AML-193 (cell line): ENCODE measurements at regions not wholly inside any gene's neighbourhood (a gene's known extent, or its start where the extent isn't known, plus 50 kb on each side); places are given as distances from the start of the nearest gene placed in this dataset.
"Not testable (repeated sequence)": the region's sequence is repeated elsewhere in the genome, so short reads cannot be mapped to it uniquely, and the experiment has no call there.

Experiments
- DNase-seq, 2 experiments: peaks; one replicate each; lab custom pipeline; 2025; lab: John Stamatoyannopoulos, UW

GRCh38 chr21:16420031-16420724, 690.4 kb downstream of the USP25 start:
- no peak for DNase-seq

- no peak for DNase-seq
These were observed 691.2 kb downstream of the USP25 start for GRCh38 chr21:16421007-16421406.

- DNase-seq: no peak
These were observed 692.2 kb downstream of the USP25 start for GRCh38 chr21:16421965-16422364.

GRCh38 chr21:16422702-16423101, 692.9 kb downstream of the USP25 start:
- no peak for DNase-seq

- no peak for DNase-seq
These were observed 694.1 kb downstream of the USP25 start for GRCh38 chr21:16423921-16424320.

GRCh38 chr21:16424331-16424751, 694.6 kb downstream of the USP25 start:
- no peak for DNase-seq

GRCh38 chr21:16425376-16425775, 695.6 kb downstream of the USP25 start:
- no peak for DNase-seq

- DNase-seq: no peak
These were observed 697.2 kb downstream of the USP25 start for GRCh38 chr21:16426936-16427335.

GRCh38 chr21:16427587-16428087, 697.9 kb downstream of the USP25 start:
- DNase-seq: no peak

GRCh38 chr21:16437586-16437985, 707.8 kb downstream of the USP25 start:
- no peak for DNase-seq

GRCh38 chr21:16438761-16439160, 709.0 kb downstream of the USP25 start:
- no peak for DNase-seq

GRCh38 chr21:16441789-16442188, 712.0 kb downstream of the USP25 start:
- no peak for DNase-seq

- no peak for DNase-seq
These were observed 724.6 kb downstream of the USP25 start for GRCh38 chr21:16454399-16454798.

GRCh38 chr21:16455526-16455925, 725.7 kb downstream of the USP25 start:
- DNase-seq: no peak

GRCh38 chr21:16455978-16456377, 726.2 kb downstream of the USP25 start:
- no peak for DNase-seq

- no peak for DNase-seq
These were observed 727.7 kb downstream of the USP25 start for GRCh38 chr21:16457498-16457897.

GRCh38 chr21:16460936-16461335, 731.2 kb downstream of the USP25 start:
- no peak for DNase-seq

GRCh38 chr21:16464211-16464889, 734.6 kb downstream of the USP25 start:
- DNase-seq: not testable (repeated sequence)

GRCh38 chr21:16468184-16468583, 738.4 kb downstream of the USP25 start:
- DNase-seq: no peak

GRCh38 chr21:16473988-16474387, 744.2 kb downstream of the USP25 start:
- DNase-seq: no peak

- DNase-seq: no peak
These were observed 746.5 kb downstream of the USP25 start for GRCh38 chr21:16476056-16476825.

GRCh38 chr21:16488042-16488441, 758.3 kb downstream of the USP25 start:
- no peak for DNase-seq

- no peak for DNase-seq
These were observed 762.6 kb downstream of the USP25 start for GRCh38 chr21:16492356-16492755.
